Neural cell (in vitro differentiated cells): ENCODE measurements at regions not wholly inside any gene's neighbourhood (a gene's known extent, or its start where the extent isn't known, plus 50 kb on each side); places are given as distances from the start of the nearest gene placed in this dataset.

ENCODE experiments used
- EZH2 ChIP-seq: fragments of 200-600, 300-800 bp; shearing (Covaris generic), sonication (generic); IDR thresholded peaks from 2 replicates; pipeline ENCODE4 v1.6.1; 2014; ENCODE audit warnings: antibody characterized with exemption, low read length, borderline replicate concordance, mild to moderate bottlenecking; ENCODE audit not compliant: insufficient read depth, poor library complexity, severe bottlenecking
- POLR2AphosphoS5 ChIP-seq: IDR thresholded peaks from 2 replicates; pipeline ENCODE4 v1.6.1; 2012
- RAD21 ChIP-seq: fragments of 450-650 bp; conservative IDR thresholded peaks from 2 replicates; pipeline ENCODE4 v1.6.1; 2014; ENCODE audit warnings: antibody characterized with exemption, mild to moderate bottlenecking, moderate library complexity
- TF ChIP-seq, protein P1 (sequence below): fragments of 450-650 bp; IDR thresholded peaks from 2 replicates; pipeline ENCODE4 v1.5.1; 2014; ENCODE audit warnings: antibody characterized with exemption, mild to moderate bottlenecking, moderate library complexity; ENCODE audit not compliant: poor library complexity, severe bottlenecking

DNA sequence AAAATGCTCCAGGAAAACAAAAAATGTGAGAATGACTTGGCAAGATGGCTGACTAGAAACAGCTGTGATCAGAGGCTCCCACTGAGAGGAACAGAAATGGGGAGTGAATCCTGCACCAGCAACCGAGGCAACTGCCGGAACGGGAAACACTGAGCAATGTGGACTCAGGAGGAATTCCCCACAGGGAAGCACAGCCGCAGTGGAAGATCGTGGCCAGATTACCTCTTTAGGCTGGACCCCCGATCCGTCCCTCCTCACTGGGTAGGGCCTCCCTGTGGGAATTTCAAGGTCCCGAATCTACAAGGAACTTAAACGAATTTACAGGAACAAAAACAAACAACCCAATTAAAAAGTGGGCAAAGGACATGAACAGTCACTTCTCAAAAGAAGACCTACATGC lies 385.2 kb upstream of the MCTP2 start:
- no peak for TF ChIP-seq POLR2AphosphoS5
- TF ChIP-seq, protein P1, sequence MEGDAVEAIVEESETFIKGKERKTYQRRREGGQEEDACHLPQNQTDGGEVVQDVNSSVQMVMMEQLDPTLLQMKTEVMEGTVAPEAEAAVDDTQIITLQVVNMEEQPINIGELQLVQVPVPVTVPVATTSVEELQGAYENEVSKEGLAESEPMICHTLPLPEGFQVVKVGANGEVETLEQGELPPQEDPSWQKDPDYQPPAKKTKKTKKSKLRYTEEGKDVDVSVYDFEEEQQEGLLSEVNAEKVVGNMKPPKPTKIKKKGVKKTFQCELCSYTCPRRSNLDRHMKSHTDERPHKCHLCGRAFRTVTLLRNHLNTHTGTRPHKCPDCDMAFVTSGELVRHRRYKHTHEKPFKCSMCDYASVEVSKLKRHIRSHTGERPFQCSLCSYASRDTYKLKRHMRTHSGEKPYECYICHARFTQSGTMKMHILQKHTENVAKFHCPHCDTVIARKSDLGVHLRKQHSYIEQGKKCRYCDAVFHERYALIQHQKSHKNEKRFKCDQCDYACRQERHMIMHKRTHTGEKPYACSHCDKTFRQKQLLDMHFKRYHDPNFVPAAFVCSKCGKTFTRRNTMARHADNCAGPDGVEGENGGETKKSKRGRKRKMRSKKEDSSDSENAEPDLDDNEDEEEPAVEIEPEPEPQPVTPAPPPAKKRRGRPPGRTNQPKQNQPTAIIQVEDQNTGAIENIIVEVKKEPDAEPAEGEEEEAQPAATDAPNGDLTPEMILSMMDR = no peak
- no peak for TF ChIP-seq EZH2
- no peak for TF ChIP-seq RAD21
